HK-2 (cell line): ENCODE measurements at regions not wholly inside any gene's neighbourhood (a gene's known extent, or its start where the extent isn't known, plus 50 kb on each side); places are given as distances from the start of the nearest gene placed in this dataset.
"Not testable (repeated sequence)": the region's sequence is repeated elsewhere in the genome, so short reads cannot be mapped to it uniquely, and the experiment has no call there.

ENCODE experiments used
- DNase-seq: peaks from one replicate; pipeline ENCODE4 v3.0.0-alpha.2; 2018; ENCODE audit not compliant: unreplicated experiment

DNA sequence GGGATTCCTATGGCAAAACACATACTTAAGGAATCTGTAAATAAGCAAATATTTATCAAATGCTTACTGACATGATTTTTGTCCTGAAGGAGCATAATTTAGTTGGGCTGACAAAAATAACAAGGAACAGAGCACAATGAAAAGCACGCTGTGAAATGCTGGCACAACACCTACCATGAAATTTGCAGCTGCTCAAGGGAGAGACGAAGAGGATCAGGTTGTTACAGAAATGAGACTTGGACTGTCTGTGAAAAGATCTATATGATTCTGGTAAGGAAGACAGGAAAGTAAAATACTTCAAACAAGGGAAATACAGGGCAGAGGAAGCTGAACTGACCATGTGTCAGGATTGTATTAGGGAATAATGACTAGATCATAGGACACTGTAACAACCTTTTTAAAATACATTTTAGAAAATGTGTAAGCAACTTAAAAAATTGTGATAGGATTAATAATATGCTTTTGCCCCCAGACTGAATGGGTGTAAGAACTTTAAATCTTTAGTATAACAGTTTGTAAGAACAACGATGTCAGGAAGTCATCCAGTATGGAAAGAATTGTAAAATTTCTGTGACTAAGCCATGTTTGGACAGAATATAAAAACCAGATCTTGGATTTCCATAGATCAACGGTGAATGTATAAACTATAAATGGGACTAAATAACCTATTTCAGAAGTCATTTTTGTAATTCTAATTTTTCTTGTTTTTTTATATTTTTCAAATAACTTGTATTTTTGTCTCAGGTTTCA, 1556.0 kb downstream of the EFNB2 start:
- no peak for DNase-seq

DNA sequence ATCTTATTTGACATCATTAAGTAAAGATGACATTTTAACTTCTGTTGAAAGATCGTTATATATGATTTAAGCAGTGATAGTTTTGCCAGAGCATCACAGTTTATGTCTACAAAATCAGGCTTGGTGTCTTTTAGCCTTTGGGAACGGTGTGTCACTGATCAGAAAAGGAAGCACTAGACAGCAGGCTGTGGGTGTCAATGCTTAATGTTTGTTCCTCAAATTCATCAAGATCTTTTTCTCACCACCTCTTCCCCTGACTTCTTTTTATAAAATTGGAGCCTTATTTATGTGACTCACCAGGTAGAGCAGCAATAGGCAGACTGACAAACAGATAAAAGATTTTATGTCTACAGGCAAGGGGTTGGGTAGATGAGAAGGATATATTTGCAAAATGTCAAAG, 1558.5 kb downstream of the EFNB2 start:
- DNase-seq: no peak

DNA sequence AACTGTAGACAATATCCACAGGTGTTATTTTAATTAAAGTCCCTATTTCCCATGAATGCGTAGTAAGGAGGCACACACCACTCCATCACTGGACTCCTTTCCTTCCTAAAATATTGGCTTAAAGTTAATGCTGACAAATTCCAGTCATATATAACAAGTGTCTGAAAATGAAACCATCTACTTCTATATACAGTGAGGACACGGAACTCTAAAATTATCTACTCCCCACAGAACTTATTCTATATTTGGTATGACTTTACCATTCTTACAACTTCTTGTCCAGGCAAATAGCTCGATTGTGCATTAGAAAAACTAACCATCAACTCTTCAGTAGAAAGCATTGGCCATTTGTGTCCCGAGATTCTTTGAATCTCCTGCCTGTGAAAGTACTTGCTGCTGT, 1560.2 kb downstream of the EFNB2 start:
- DNase-seq: no peak

DNA sequence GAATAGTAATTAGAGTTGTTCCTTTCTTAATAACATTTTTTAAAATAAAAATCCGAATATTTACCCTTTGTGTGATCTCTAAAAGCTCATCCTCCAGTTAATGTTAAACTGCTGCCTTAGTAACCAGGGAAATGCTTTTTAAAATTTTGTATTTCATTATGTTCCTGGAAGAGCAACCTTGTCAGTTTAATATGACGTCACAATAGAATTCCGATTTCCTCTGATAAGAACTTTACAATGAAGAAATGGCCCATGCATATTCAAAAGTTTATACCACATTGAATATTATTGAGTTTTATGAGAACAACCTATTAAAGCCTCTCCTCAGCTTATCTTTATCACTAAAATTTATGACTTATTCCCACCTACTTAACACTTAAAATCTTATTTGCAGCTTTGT, 1566.6 kb downstream of the EFNB2 start:
- DNase-seq: no peak

DNA sequence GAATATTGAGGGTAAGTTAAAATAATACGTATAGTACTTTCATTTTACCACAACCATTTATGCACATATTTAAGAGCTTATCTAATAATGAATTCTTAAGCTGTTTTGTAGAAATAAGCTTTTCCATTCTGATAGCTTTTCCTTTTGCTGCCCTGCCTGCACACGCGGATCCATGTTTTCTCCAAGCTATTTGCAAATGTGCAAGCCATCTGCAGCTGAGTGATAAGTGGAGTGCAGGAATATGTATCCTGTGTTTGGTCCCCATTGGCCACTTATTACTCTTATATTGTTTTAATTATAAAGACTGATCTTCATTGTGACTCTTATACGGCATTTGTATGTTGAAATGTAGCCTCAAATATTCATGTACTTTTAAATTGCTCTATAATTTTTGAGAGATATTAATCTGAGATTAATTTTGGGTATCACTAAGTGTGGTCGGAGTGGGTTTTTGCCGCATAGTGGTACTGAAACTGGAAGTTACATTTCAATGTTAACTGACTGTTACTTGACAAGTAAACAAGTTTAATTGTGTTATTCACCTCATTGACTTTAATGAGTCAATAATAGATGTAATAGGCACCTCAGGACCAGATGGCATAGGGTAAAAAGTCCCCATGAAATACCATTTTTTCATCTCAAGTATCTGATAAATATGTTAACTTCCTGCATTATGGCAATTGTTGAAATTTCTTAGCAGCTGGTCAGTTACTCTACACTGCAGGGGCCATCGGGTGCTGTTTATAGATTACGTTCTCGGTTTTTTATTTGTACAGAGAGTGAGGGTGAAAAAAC, 1567.4 kb downstream of the EFNB2 start:
- DNase-seq: no peak

DNA sequence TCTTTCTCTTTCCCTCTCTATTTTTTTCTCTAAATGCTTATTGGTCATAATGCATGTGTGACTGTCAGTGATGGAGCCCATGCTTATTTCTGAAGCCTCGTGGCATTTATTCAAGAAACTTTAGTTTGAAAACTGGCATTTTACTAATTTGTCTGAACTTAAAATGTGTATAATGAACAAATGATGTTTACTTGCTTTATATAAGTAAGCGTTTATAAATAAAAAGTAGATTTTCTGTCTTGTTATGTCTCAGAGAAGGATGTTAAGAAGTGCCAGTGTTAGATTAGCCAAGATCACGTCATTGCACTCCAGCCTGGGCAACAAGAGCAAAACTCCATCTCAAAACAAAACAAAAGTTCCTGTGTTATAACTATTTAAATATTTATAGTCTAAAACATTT, 1568.1 kb downstream of the EFNB2 start:
- DNase-seq: no peak

DNA sequence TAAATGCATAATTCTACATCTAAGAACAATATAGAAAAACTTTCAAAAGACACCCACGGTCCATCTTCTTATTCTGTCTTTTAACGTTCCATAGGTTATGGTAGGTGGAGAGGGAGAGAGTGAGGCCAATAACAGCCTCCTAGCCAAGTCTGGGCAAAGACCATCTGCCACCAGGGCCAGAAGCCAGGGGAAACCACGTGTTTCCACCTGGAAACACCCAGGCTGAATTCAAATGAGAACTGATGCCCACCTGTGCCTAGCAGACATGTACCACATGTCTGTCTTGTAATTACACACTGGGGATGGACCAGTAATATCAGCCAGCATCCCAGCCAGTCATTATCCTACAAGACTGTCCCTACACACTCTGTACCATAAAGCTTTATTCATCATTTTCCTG, 1573.1 kb downstream of the EFNB2 start:
- DNase-seq: no peak

DNA sequence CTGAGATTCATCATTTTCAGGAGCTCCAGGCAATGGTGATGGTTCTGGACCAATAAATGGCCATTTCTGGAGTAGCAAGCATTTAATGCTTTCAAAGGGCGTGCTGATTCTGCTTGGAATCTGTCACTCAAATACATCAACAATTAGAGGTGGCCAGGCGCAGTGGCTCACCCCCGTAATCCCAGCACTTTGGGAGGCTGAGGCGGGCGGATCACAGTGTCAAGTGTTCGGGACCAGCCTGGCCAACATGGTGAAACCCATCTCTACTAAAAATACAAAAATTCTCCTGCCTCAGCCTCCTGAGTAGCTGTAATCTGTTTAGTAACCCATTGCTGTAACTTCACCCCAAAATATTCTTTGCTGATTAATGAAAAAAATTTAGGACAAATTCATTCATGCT, 1574.2 kb downstream of the EFNB2 start:
- DNase-seq: no peak

DNA sequence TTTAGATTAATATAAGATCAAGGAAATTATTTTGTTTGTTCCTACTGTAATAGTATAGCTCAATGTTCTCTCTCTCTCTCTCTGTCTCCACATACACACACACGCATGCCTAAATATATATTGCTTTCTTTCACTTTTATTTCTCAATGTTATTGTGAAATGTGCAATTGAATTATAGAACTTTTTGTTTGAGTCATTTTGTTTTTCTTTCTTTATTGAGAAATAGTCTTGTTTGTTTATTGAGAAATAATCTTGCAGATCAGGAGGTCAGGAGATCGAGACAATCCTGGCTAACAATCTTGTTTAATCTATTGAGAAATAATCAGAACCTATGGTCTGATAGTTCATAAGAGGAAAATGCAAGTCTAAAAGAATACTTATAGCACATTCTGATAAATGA, 1581.3 kb downstream of the EFNB2 start:
- DNase-seq: no peak

DNA sequence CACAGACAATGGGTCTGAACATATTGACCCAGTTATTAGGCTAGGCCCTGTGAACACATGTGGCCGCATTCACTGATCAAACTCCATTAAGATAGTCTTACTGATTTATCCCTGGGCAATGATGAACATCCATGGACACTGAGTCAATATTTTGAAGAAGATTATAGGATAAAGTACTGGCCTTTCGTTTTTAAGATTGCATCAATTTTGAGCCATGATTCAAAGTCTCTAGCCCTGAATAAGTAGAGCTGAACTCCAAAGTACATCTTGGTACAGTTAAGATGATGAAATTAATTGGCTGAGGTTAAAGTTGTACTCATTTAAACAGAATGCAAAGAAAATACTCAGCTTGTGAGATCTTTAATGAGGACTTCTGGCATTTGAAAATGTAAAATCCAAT, 1581.9 kb downstream of the EFNB2 start:
- no peak for DNase-seq

DNA sequence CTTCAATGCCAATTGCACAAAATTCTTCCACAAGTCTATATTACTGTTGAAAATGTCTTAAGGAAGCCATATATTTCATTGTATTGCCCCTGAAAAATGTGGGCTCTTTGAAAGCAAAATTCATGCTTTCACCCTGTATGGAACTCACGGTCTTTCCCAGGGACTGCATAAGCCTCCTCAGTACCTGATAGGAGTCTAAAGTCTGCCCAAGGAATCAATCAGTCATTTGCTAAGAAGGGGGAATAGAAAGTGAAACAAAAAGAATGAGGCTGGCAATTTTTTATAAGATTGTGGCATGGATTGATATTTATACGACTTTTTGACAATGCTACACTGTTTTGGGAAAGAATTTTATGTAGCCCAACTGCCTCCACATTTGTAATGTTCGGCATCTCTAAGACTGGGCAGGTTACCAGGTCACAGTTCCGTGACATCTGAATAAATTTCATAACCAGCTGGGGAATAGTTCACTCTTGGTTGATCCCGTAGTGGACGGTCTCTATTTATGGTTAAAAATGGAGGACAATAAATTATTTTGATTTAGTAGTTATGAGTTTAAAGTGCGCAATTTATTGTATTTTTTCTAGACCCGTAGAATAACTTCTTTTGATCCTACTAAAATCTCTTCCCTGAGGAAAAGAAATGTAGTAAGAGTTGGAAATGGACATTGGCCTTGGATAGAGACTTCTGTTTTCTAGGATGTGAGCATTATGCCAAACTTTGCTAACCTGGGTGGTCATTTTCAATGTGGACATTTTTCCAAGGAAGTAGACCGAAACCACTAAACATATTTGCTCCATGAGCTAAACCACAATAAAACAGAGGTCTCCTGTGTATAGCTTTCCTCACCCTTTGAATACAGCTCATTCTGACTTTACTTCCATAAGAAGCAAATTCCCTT, 1585.4 kb downstream of the EFNB2 start:
- no peak for DNase-seq

DNA sequence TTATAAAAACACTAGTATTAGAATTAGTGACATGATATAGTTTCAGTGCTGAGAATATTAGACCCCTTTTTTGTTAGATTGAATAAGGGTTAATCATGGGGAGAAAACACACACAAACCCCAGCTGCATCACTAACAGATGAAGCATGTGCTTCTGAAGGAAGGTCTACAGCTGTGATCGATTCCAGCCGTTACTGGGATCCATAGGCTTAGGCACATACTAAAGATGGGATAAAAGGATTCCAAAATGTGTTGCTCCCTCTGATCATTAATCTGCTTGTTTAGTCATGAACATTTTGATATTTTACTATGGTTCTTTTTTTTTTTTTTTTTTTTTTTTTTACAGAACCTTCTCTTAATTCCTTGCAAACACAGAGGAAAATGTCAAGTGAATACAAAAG, 1591.3 kb downstream of the EFNB2 start:
- no peak for DNase-seq

DNA sequence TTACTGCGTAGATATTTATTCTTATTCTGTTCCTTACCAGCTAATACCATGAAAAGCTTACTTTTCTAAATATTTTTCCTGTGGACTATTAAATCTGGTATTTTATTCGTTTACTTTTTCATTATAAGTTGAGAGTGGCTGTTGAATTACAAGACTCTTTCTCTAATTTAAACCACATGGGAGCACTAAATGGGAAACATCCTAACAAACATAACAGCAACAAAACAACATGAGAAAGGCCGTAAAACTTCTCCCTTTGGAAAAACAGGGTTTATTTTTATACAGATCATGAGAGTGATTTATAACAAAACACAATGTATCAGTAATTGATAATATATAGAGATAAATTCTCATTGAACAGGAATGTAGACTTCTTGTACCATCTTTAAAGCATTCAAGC, 1592.1 kb downstream of the EFNB2 start:
- no peak for DNase-seq

DNA sequence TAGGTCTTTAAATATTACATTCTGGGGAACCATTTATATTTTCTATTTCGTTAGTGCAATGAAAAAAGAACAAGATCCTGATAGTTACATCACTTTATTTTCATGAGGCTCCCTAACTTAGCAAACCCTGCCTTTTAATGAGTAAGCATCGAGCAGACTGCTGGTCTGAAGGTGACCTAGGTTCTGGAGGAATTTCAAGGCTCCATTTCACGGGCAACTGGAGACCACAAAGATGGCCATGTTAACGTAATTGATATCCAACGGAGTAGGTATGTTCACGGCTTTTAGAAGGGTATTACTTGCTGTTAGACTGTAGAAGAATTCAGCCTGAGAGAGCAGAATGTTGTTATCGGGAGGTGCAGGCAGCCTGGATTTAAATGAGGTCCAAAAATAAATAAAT, 1597.6 kb downstream of the EFNB2 start:
- no peak for DNase-seq

DNA sequence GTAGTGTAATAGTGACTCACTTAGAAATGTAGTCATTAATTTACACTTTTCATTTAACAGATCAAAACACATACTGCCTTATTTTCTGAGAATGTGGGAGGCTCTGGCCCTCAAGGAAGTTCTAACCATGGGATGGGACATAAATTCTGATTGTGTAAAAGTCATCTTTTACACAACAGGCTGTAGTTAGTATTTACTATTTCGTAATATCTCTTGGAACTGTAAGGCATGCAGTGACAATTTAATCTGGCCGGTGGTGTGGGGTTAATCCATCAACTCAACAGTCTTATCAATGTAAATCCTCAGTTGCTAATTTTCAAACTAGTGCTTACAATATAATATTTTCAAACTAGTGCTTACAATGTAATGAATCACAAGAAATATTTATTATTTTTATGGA, 1599.2 kb downstream of the EFNB2 start:
- no peak for DNase-seq

DNA sequence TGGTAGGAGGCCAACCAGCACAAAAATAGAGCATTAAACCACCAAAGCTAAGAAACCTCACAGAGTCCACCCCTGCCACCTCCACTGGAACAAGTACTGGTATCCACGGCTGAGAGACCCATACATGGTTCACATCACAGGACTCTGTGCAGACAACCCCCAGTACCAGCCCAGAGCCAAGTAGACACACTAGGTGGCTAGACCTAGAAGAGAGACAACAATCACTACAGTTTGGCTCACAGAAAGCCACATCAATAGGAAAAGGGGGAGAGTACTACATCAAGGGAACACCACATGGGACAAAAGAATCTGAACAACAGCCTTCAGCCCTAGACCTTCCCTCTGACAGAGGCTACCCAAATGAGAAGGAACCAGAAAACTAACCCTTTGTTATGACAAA, 1614.9 kb downstream of the EFNB2 start:
- DNase-seq: not testable (repeated sequence)

DNA sequence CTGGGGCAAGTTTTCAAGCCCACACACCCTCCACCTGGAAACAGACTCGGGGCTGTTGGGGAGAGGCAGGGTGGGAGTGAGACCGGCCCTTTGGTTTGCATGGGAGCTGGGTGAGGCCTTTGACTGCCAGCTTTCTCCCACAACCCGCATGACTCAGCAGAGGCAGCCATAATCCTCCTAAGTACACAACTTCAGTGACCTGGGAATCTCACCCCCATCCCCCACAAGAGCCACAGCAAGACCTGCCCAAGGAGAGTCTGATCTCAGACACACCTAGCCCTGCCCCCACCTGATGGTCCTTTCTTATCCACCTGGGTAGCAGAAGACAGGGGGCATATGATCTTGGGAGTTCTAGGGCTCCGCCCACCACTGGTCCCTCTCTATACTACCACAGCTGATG, 1615.4 kb downstream of the EFNB2 start:
- DNase-seq: no peak

DNA sequence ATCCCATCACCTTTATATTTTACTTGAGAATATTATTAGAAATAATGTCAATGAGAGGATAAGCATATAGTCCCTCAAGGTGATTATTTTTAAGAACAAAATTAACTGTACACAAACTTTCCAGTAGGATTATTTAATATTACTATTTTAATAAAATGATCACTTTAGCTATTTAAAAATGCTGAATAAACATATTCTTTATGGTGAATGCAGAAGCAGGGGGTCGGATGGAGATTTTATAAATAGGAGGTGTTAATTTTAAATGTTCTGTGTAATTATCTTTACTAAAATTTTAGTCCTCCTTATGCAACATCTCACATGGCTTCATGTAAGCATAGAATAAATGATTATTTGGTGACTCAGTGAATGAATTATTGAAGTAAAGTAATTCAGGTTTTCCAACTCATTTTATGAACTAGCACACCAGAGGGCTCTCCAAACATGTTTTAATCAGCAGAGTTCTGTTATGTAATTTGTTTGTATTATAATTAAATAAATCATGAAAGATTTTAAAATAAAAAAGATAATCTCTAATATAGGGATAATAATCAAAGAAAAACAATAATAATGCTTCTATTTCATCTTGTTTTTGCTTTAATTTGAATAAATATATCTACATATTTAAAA, 1635.2 kb downstream of the EFNB2 start:
- DNase-seq: no peak

DNA sequence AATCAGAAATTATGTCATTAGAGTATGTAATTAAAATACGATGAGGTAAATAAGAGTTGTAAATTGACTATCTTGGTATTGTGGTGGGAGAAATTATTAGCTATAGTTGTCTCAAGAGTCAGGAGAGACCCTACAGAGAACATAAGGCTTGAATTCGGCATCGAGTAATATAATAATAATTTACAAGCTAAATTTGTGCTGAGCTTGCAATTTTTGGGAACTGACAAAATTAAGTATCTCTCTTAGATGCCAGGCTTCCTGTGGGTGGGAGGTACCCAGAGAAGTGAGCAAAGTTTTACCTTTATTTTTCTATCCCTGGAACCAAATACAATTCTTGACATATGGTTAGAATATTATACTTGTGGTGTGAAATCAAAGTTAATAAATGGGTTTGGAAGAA, 1637.0 kb downstream of the EFNB2 start:
- DNase-seq: no peak

DNA sequence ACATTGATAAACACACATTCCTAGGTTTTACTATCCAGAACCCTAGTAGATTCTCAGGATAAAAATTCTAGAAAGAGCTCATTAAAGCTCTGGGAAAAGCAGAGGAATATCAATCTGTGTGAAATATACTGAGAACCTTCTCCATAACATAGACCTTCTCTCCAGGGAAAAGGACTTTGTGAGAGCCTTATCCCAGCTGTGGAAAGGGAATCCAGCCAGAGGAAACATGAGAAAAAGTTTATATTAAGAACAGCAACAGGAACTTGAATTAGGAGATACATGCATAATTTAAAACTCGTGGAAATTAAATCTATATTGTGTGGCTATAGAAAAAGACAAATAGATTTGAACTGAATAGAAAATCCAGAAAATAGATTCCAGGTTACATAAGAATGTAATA, 1639.9 kb downstream of the EFNB2 start:
- no peak for DNase-seq

DNA sequence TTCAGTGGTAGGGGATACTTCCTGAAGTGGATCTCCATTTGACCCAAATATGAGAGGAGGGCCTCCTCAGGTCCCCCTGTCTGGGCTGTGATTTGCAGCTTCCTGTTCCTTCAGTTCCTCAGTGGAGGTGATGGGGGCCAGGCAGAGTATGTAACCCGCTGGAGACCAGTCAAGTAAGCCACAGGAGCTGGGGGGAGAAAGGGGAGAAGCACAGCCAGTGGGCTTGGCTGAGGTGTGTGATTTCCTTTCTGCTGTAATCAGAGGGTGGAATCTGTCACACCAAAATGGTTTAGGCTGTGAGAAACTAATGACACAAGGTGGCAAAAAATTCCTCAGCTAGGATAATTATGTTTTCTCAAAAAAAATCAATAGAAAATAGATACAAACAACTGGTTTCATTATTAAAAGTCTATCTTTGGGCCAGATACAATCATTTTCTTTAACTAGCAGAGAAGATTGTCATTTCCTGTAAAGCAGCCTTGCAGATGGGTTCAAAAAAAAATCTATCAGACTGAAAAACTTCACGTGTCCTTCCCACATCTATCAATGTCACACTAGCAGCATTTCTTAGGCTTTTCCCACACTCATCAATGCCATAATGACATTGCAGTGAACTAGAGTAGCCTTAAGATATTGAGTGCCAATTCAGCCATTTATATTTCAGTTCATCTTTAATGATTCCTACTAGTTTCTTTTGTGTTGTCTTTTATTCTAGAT, 1660.3 kb downstream of the EFNB2 start:
- no peak for DNase-seq
